MM.1S (cell line): ENCODE measurements at regions not wholly inside any gene's neighbourhood (a gene's known extent, or its start where the extent isn't known, plus 50 kb on each side); places are given as distances from the start of the nearest gene placed in this dataset.

ENCODE experiments used
- CTCF ChIP-seq: fragments of 300-600 bp; sonication (generic); IDR thresholded peaks from 2 replicates; pipeline ENCODE4 v1.5.1; 2016; ENCODE audit warnings: antibody characterized with exemption, low read length, mixed read lengths
- EZH2phosphoT487 ChIP-seq: fragments of 300-600 bp; sonication (generic); IDR thresholded peaks from 2 replicates; pipeline ENCODE4 v1.6.1; 2018; ENCODE audit warnings: antibody characterized with exemption, low read length

- TF ChIP-seq CTCF, result no peak
- no peak for TF ChIP-seq EZH2phosphoT487
Observed at GRCh38 chr5:89721353-89721752, 688.2 kb downstream of the CETN3 start.
